ENCODE measurements at regions not wholly inside any gene's neighbourhood (a gene's known extent, or its start where the extent isn't known, plus 50 kb on each side); places are given as distances from the start of the nearest gene placed in this dataset.
"Not testable (repeated sequence)": the region's sequence is repeated elsewhere in the genome, so short reads cannot be mapped to it uniquely, and the experiment has no call there.

DNA sequence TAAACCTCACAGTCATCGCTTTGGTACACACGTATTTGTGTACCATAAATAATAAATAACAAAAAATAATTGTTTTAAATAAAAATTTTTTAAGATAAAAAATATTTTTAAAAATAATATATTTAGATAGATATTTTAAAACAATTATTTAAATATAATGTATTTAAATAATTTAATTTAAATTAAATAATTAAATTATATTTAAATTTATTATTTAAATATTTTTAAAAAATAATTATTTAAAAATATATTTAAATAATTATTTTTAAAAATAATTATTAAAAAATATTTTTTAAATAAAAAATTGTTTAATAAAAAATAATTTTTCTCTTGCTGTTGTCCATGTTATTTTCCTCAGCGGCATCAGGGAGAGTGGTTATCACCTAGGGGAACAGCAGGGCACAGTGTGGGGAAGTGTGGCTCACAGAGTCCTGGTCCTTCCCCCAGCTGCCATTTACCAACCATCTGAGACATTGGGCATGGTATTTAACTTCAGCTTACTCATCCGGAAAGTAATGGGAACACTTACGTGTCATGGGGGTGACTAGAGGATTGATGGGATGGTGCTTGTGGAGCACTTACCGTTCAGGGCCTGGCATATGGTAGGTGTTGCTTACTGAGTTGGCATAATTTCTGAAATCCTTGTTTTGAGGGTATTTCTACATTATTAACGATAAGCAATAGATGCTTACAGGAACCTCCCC is 92.9 kb upstream of the TSPAN2 start:
- FAIRE-seq, result peak; percentile 100
- peak; percentile 96 for DNase-seq (ENCODE audit: low spot score)

DNA sequence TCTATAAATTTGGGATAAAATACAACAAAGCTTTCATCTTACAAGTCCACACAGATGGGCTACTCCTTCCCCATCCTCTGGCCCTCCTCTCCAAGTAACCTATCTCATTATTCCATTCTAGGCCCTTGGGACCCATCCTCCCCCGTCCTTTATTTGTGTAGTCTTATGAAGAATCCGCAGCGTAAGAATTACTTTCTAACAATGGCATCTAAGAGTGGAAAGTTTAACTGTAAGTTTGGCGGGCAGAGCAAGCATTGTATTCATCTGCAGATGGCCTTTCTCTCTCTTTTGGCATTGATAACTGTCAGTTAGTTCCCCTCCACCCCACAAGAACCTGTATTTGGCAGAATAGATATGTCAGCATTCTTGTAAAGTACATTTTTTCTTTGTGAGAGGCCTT is 91.9 kb upstream of the TSPAN2 start:
- FAIRE-seq, result no peak

DNA sequence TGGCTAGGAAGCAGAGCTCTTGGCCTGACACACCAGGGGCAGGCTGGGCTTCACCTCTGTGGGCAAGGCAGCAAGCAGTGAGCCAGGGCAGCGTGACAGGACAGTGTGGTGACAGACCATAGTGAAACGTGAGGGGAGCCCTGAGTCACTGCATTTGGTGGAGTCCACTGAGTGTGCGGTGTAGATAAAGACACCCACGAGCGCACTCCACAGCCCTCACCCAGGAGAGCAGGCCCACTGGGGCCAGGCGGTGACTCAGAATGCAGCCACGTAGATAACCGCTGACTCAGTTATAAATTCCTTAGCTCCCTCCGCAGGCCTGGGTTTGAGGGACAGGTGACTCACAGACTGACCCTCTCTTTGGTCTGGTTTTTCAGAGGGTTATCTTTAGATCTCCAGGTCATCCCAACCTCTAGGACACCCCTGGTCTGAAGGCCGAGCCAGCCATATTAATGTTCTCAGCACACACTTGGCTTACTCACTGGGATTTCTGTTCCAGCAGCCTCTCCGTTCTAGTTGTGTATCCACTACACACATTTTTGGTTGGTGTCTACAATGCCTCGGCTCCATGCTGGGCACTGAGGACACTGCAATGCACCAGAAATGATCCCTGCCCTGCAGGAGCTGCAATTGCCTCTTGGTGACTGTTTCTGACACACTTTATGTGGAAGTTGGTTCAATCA is 90.2 kb upstream of the TSPAN2 start:
- DNase-seq (ENCODE audit: low spot score), result peak; percentile 100
- peak; percentile 99 for FAIRE-seq

More for the DNA sequence above, 91.9 kb upstream of the TSPAN2 start:
- no peak for DNase-seq (ENCODE audit: low spot score)

DNA sequence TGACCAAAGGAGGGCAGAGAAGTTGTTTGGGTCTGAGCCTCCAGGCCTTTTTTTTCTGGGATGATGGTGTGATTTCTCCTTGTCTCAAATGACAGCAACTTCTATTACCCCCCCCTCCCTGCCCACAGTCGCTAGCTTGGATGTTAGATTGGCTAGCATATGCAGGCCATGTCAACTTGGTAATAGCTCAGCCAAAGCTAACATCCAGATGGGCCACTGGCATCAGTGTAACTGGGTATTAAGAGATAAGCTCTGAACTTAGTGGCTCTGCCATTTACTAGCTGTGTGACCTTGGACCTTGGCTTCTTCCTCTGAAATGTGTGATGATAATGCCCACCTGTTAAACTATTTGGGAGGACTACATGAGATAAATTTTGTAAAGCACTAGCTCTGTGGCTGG is 86.9 kb upstream of the TSPAN2 start:
- DNase-seq (ENCODE audit: low spot score) (no peak), FAIRE-seq (no peak)

DNA sequence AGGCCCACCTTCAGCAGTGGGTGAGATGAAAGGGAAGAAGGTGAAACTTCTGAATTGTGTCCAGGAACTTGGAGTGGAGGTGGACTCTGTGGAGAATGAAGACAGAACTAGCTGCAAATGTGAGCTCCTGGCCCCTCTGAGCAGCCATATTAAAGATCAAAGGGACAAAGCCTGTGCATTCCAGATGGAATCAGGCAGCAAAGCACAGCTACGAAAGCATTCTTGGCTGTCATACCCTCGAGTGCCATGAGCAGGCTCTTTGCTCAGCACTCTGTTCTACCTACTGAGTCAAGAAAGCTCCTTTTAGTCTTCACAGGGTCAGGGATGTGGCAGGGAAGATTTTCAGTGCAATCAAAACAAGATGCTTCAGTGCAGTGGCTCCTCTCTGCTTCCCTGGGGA is 86.3 kb upstream of the TSPAN2 start:
- FAIRE-seq (no peak), DNase-seq (ENCODE audit: low spot score) (no peak)

DNA sequence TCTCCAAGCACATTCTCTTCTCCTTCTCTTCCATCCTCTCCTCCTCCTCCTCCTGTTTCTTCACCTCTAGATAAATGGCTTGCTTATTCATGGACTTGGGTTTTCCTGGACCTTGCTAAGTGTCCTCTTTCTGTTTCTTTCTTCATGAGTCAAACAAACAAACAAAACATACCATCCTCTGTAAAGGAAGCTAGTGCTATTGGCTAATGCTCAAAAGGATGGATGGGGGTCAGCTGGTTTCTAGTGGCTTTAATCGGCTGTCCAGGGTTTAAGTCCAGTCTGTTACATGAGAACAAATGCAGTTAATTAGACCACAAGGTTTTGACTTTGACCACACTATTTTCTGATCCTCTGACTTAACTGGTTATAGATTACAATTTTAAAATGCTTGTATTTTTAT is 83.8 kb upstream of the TSPAN2 start:
- no peak for DNase-seq (ENCODE audit: low spot score)
- FAIRE-seq, result no peak

DNA sequence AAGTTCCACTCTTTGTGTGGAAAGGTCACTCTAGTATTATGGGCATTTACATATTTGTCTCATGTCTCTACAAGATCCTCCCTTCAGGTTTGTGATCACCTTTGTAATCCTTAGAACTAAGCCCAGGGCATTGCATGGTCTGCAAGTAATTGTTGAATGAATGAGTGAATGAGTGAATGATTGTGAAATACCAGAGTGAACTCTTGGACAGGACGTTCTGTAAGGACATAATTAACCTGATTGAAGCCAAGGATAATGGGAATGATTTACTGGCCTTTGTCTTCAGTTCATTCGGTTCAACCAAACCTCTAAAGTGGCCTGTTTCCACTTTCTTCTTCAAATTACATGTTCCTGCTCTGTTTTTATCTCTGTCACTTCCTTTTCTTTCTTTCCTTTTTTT is 83.0 kb upstream of the TSPAN2 start:
- no peak for FAIRE-seq
- DNase-seq (ENCODE audit: low spot score), result no peak

DNA sequence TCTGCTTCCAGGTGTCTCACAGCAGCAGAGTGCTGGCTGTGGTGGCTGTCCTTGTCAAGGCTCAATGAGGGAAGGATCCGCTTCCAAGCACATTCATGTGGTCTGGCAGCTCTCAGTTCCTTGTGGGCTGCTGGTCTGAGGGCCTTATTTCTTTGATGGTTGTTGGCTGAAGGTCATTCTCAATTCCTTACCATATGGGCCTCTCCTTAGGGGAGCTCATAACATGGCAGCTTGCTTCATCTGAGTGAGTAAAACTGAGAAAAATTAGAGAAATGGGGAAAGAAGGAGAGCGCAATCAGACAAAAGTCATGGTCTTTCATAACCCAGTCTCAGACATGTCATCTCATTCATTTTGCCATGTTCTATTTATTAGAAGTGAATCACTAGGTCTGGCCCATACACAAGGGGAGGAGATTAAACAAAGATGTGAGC is 81.7 kb upstream of the TSPAN2 start:
- DNase-seq (ENCODE audit: low spot score) (no peak), FAIRE-seq (no peak)

DNA sequence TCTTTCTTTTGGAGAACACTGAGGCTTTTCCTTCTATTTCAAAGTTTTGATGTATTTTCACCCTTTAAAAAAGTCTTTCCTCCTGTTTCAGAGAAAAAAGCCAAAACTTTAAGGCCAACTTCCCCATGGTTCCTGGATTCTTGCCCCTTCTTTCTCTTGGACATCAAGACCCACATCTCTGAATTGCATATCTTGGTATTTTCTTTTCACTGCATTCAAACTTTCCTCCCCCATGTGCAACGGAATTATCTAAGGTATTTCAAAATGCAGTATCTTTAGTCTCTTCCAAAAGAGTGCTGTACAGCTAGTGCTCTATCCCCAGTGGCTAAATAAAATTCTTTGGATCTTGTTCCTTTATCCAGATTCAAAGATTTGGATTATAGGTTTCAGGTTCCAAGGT is 81.1 kb upstream of the TSPAN2 start:
- FAIRE-seq (no peak), DNase-seq (ENCODE audit: low spot score) (no peak)

DNA sequence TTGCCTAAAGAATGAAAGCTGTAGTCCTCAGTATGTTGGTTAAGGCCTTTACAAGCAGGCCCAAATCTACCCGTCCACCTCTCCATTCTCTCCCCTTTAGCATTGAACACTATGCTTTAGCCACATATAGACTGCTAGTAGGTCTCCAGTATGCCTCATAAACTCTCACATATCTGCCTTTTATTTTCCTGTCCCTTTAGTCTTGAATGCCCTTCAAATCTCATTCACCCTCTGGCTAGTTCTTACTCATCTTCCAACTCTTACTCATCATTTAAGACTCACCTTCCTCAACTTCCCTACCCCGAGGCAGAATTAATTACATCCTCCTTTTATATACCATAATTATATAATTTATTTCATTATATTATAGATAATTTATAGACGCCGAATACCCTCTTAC is 78.7 kb upstream of the TSPAN2 start:
- FAIRE-seq, result no peak
- DNase-seq (ENCODE audit: low spot score), result peak; percentile 70

DNA sequence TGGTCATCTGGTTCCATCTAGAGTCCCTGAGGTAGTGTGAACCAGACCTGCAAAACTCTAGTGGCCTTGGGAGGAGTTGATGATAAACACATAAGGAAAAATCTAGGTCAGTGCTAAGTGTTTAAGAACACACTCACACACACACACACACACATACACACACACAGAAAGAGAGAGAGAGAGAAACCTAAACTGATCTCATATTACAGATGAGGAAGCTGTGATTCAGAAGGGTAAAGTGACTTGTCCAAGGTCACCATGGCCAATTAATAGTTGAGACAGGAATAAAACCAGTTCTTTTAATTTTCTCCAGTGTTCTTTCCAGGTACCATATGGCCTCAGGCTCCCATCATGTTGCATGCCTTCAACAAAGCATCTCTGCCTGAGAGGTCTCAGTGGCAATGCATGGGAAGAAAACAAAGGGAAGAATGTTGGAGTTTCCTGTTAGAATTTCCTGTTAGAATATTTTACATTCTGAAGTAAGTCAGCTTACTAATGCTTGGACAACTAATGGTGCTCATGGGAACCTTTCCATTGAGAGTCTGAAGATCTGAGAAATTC is 77.3 kb upstream of the TSPAN2 start:
- peak; percentile 43 for DNase-seq (ENCODE audit: low spot score)

DNA sequence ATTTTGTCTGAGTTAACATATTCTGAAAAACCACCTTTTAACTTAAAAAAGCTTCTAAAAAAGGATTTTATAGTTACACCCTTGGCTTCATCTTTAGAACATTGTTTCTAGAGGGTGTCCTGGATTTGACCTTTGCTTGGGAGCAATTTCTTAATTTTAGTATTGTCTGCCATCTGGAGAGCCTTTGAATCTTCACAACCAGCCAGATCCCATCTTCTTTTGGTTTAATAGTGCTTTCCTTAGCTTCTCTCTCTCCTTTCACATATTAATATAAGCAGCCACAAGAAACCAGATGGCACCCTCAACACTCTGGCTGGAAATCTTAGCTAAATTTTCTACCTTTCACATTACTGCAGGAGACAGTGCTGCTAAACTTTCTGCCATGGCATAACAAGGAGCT is 76.5 kb upstream of the TSPAN2 start:
- FAIRE-seq (no peak), DNase-seq (ENCODE audit: low spot score) (no peak)

More for the DNA sequence above, 77.3 kb upstream of the TSPAN2 start:
- FAIRE-seq, result no peak

DNA sequence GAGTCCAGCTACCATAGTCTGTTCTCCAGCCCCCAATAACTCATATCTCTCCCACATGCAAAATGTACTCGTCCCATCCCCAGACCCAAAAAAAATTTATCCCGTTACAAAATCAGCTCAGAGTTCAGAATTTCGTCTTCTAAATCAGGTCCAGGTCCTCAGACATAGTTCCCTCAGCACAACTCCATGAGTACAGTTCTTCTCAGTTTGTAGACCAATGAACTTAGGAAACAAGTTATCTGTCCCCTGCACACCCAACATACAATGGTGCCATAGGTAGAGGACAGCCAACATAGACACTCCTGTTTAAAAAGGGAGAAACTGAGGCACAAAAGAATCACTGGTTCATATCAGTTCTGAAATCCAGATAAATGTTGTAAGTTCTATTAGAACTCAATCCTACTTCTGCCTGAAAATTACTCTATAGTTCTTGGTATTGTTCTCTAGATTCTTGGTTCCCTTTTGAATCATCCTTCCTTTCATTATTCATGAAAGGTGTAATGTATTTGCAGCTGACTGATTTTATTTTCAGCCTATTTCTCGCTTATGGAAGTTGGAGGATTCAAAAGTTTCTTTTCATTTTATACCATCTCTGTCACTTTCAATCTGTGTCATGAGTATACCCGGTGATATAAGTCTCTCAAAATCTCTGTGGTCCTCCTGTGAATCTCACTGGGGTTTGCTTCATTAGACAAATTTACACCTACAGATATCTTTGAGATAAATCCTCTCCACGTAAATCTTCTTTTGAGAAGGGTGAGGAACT is 75.8 kb upstream of the TSPAN2 start:
- DNase-seq (ENCODE audit: low spot score), result no peak

DNA sequence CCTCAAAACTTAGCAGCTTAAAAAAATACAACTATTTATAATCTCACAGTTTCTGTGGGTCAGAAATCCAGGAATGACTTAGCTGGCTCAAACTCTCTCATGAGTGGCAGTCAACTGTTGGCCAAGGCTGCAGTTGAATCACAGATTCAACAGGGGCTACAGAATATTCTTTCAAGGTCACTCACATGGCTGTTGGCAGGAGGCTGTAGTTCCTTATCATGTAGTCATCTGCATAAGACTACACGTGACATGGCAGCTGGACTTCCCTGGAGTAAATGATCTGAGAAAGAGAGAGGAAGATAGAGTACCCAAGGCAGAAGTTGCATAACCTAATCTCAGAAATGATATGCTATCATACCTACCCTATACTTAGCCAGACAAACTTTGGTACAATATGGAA is 75.2 kb upstream of the TSPAN2 start:
- no peak for FAIRE-seq

More for the DNA sequence above, 75.8 kb upstream of the TSPAN2 start:
- FAIRE-seq, result no peak

DNA sequence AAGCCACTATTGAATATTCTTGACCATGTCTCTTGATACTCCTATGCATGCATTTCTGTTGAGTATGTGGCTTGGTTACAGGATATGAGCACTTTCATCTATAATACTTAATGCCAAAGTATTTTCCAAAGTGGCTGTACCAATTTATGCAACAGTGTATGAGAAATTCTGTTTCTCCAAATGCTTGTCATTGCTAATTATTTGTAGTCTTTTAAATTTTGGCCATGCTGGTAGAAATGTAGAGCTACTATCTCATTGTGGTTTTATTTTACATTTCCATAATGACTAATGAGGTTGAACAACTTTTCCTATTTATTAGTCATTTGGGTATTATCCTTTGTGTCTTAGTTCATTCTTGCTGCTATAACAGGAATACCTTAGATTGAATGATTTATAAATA is 71.4 kb upstream of the TSPAN2 start:
- no peak for FAIRE-seq

More for the DNA sequence above, 75.2 kb upstream of the TSPAN2 start:
- DNase-seq (ENCODE audit: low spot score), result no peak

DNA sequence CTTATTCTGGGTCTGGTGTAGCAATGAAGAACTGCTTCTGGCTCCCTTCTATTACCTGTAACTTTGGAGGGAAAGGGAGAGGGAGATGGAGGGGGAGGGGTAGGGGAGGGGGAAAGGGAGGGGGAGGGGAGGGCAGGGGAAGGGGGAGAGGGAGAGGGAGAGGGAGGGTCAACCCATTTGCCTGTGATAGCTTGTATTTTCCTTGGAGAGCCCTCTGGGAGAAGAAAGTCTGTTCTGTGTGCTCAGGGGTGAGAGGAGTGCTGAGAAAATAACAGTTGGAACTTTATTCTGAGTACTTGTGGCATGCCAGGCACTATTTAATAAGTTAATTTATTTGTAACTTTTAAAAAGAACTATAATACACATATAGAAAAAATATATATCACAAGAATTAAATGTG is 70.7 kb upstream of the TSPAN2 start:
- DNase-seq (ENCODE audit: low spot score) (no peak), FAIRE-seq (no peak)

More for the DNA sequence above, 71.4 kb upstream of the TSPAN2 start:
- DNase-seq (ENCODE audit: low spot score), result no peak

DNA sequence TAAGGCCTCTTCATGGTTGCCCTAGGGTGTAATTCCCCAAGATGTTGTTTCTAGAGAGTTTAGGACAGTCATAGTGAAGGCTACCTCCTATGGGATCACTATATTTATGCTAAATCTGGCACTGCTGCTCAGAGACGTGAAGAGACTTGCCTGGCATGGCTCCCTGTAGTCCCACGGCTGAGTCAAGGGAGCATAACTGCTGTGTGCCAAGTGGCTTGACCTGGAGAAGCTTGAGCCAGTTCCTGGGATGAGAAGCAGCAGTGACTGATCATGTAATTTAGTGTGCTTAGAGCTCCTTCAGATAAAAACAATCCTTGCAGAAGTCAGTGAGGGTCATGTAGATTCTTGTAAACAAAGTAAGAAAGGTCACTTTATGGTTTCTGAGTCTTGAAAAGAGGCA is 68.9 kb upstream of the TSPAN2 start:
- no peak for DNase-seq (ENCODE audit: low spot score)
- peak; percentile 65 for FAIRE-seq

DNA sequence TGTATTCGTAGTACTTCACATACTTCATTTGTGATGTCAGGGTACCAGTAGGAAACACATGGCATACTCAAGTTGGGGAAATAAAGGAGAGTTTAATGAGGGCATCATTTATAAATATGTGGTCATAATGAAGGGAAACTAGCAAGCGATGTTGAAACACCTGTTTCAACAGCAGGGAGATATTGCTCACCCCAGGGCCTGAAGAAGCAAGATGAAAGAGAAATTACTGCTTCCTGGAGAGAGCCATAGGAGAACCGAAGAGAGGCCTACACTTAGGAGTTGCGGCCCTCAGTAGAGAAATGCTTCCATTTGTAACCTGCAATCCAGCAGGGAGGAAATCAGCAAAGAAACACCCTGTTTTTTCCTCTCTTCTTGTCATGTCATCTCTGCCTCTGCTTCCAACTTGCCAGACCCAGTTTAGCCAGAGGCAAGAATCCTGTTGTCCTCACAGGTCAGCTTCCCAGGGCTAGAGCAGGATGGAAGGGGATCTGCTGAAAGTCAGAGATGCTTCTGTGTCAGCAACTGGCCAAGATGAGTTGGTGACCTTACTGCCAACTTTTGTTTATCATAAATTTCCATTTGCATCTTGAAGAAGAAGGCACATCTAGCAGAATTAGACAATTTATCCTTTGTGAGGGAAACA is 67.6 kb upstream of the TSPAN2 start:
- DNase-seq (ENCODE audit: low spot score) (no peak), FAIRE-seq (no peak)

DNA sequence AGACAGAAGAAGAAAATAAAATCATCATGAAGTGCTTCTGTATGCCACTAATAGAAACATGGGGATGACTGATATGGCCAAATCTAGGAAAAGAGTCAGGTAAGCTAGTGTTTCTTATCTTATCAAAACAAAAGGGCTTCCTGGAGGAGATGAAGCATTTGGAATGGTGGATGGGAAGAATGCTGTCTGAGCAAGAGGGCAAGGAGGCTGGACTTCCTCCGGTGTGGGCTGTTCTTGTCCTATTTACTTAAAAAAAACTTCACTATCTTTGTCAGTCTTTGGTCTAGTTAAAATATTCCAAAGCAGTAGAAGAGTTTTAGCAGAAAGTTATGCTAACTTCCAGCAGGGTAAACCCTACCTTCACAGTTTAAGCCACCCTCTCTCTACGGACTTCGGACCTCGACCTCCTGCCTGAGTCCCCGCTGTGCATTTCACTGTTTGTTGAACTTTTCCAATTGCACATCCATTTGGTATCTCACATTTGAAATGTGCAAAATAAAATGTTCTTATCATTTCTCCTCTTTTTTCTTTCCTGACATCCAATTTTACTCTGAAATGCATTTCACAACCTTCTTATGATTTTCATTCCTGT is 64.8 kb upstream of the TSPAN2 start:
- FAIRE-seq, result no peak
- no peak for DNase-seq (ENCODE audit: low spot score)

DNA sequence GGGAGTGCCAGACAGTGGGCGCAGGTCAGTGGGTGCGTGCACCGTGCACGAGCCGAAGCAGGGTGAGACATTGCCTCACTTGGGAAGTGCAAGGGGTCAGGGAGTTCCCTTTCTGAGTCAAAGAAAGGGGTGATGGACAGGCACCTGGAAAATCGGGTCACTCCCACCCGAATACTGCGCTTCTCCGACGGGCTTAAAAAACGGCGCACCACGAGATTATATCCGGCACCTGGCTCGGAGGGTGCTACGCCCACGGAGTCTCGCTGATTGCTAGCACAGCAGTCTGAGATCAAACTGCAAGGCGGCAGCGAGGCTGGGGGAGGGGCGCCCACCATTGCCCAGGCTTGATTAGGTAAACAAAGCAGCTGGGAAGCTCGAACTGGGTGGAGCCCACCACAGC is 58.6 kb upstream of the TSPAN2 start:
- not testable (repeated sequence) for DNase-seq (ENCODE audit: low spot score); FAIRE-seq

DNA sequence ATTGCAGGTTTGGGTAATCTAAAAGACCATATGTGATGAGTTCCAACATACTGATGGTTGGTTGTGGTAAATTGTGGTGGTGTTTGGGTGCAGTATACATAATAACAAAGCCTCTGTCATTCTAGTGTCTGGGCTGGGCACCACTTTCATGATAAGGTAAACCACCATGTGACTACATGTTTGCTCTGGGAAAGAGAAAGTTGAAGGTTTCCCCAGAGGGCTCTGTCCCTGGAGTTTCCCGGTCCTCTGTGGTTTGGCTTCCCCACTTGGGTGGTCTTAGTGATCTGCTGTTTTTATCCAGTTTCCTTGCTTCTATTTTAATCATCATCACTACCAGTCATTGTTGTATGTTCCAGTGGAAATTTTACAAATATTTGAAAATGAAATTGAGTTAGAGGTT is 55.9 kb upstream of the TSPAN2 start:
- FAIRE-seq, result peak; percentile 35
- peak; percentile 25 for DNase-seq (ENCODE audit: low spot score)
